Activated T-helper 17 cell treated with anti-CD3 and anti-CD28 coated beads, Interleukin-2, amount 50 U/mL, for 72 hours (primary cell): ENCODE measurements at regions not wholly inside any gene's neighbourhood (a gene's known extent, or its start where the extent isn't known, plus 50 kb on each side); places are given as distances from the start of the nearest gene placed in this dataset.

Experiments used
- ATAC-seq: fragments of 150-1000 bp; cut with Tn5 transposase; replicated peaks from 2 replicates; pipeline ENCODE4 v1.10.0; 2021; ENCODE audit warnings: mild to moderate bottlenecking, moderate library complexity
- H3K27ac Mint-ChIP-seq: one replicate; pipeline ENCODE4 v1.8.0; 2022; ENCODE audit warnings: mixed read lengths
- H3K27me3 Mint-ChIP-seq: one replicate; pipeline ENCODE4 v1.8.0; 2022; ENCODE audit warnings: mixed read lengths
- H3K36me3 Mint-ChIP-seq: one replicate; pipeline ENCODE4 v1.8.0; 2022; ENCODE audit warnings: low read depth, mild to moderate bottlenecking, mixed read lengths
- H3K4me1 Mint-ChIP-seq: one replicate; pipeline ENCODE4 v1.8.0; 2022; ENCODE audit warnings: mixed read lengths
- H3K4me3 Mint-ChIP-seq: one replicate; pipeline ENCODE4 v1.8.0; 2022; ENCODE audit warnings: mild to moderate bottlenecking, mixed read lengths
- H3K9me3 Mint-ChIP-seq: one replicate; pipeline ENCODE4 v1.8.0; 2022; ENCODE audit warnings: mixed read lengths

DNA sequence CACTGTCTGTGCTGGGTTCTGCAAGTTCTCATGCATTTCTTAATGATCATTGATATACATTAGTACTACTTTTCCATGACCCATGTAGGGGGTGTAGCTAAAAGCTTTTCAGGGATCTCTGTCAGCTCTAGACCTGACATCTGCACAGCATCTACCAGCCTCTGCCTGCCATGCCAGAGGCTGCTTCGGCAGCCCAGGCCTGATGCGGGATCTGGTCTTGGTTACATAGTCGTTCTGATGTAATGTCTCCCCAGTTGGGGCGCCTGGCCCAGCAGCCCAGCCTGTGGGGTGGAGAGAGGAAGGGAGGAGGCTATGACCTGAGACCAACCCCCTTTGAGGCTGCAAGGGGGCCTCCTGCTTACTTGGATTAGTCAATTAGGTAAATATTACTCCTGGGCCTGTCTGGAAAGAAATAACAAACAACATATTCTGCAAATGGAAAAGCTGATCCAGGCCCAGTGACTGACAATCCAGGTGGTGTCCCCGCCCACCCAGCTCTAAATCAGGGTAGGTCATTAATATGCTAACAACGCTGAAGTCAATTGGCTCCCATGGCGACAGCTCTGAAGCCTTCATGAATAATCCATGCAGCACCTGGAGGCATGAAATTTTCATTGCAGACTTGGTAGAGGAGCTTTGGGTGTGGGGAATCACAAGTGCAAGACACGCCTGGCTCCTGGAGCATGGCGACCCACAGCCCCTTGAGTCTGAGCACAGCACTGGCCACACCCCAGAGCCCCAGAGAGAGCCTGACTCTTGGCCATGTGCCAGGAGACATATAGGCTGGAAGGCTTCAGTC is 575.3 kb downstream of the CMPK2 start:
- no peak for ATAC-seq
- no peak overlapping the region for H3K27ac Mint-ChIP-seq
- H3K9me3 Mint-ChIP-seq: peaks cover 17% of the 10 kb centered on the region
- no peaks in the 10 kb centered on the region for H3K27me3 Mint-ChIP-seq
- H3K36me3 Mint-ChIP-seq: no peaks in the 10 kb centered on the region
- H3K4me1 Mint-ChIP-seq: no peaks in the 10 kb centered on the region
- H3K4me3 Mint-ChIP-seq: no peak overlapping the region

DNA sequence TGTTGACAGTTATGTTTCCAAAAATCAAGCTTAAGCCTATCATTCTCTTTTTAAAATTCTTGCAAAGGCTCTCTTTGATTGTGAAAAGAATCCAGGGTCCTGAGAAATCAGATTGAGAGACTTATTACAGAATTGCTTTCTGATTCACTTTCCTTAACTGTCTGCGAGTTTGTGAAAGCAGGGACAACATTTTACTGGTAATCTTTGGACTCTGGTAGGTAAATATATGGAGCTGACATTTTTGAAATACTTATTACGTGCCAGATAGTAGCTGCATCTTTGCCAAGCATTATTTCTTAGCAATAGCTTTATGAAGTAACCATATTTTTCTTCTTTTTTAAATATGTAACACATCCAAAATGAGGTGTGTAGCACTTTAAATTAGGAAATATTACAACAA is 570.9 kb downstream of the CMPK2 start:
- Mint-ChIP-seq H3K36me3 (no peaks in the 10 kb centered on the region), H3K4me1 (no peaks in the 10 kb centered on the region)

DNA sequence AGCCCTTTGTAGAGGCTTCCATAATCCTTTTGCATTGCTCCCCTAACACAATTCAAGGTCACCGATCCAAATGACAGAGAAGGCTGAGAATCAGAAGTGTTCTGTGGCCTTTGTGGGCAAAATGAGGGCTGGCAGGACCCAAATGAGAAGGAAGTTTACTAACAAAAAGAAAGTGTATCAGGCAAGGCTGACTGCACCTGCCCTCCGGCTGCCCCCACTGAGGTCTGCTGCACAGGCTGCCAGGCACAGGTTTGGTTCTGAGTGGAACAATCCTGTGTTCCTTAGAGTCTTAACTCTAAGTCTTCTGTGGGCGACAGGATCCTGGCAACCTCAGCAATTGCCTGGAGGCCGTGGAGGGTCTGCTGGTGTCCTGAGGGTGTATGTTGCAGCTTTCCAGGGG is 568.5 kb downstream of the CMPK2 start:
- no peaks in the 10 kb centered on the region for H3K27me3 Mint-ChIP-seq
- no peak overlapping the region for H3K4me3 Mint-ChIP-seq
- H3K27ac Mint-ChIP-seq: no peak overlapping the region
- H3K9me3 Mint-ChIP-seq: peaks cover 6% of the 10 kb centered on the region
- ATAC-seq: no peak
- no peaks in the 10 kb centered on the region for H3K4me1 Mint-ChIP-seq
- H3K36me3 Mint-ChIP-seq: no peaks in the 10 kb centered on the region

More for the DNA sequence above, 570.9 kb downstream of the CMPK2 start:
- Mint-ChIP-seq H3K27me3 (no peaks in the 10 kb centered on the region), H3K4me3 (no peak overlapping the region), H3K9me3 (peaks cover 14% of the 10 kb centered on the region), H3K27ac (no peak overlapping the region)
- ATAC-seq: no peak

GRCh38 chr2:6301426-6301825 is 564.3 kb downstream of the CMPK2 start:
- no peak overlapping the region for H3K4me3 Mint-ChIP-seq
- ATAC-seq: no peak
- no peak overlapping the region for H3K27ac Mint-ChIP-seq
- no peaks in the 10 kb centered on the region for H3K27me3 Mint-ChIP-seq
- H3K4me1 Mint-ChIP-seq: no peaks in the 10 kb centered on the region
- no peaks in the 10 kb centered on the region for H3K9me3 Mint-ChIP-seq
- H3K36me3 Mint-ChIP-seq: no peaks in the 10 kb centered on the region

DNA sequence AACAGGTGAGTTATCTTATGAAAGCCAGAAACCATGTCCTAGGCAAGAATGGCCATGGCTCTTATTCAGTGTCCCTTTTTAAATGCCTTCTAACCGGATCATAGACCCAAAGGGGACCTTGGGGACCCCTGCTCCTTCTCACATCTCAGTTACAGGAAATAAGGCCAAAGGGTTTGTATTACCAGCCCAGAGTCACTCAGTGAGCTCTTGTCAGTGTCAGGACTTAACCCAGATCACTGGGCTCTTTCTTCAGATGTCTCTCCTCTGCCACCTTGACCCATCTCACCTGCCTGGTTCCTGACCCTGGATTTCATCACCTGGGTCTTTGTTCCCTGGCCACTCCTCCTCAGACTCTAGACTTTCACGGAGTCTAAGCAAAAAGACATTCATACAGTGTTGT is 556.7 kb downstream of the CMPK2 start:
- H3K27me3 Mint-ChIP-seq: no peaks in the 10 kb centered on the region
- no peak overlapping the region for H3K27ac Mint-ChIP-seq
- peaks cover 4% of the 10 kb centered on the region for H3K9me3 Mint-ChIP-seq
- H3K4me1 Mint-ChIP-seq: no peaks in the 10 kb centered on the region
- no peaks in the 10 kb centered on the region for H3K36me3 Mint-ChIP-seq
- no peak for ATAC-seq
- no peak overlapping the region for H3K4me3 Mint-ChIP-seq

DNA sequence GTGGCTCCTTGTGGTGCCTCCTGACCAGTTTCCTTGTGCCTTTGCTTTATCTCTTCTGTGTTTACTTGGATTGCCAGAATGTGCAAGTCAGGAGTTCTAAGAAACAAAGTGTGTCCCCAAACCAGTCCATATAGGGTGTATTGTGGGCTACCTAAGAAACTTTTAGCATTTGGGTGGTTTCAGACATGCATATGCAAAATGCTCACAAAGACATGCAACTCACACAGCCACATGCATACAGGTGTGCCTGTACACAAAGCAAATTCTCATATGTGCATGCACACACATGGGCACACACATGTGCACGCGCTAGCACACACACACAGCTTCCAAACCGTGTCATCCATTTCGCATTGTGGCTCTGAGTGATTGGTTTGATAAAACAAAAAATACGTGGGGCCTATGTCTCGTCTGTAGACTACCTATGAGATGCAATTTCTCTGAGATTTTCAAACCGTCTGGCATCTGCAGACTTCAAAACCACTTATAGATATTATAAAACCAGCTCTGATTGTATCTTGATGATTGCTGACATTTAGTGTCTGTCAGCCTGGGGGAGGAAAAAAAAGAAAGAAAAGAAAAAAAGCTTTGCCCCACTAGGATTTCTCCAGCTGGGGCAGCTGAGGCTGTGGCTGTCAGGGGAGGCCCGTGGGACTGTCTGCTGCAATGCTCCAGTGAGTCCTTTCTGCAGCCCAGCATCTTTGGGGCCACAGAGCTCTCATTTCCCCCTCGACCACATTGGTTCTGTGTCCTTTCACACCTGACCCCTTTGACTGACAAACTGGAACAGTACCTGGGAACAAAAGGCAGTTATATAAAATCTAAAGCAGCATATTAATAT is 556.1 kb downstream of the CMPK2 start:
- Mint-ChIP-seq H3K4me3 (no peak overlapping the region), H3K27ac (no peak overlapping the region), H3K9me3 (peaks cover 4% of the 10 kb centered on the region), H3K27me3 (no peaks in the 10 kb centered on the region), H3K36me3 (no peaks in the 10 kb centered on the region), H3K4me1 (no peaks in the 10 kb centered on the region)
- ATAC-seq: no peak

- Mint-ChIP-seq H3K27ac (no peak overlapping the region), H3K27me3 (no peaks in the 10 kb centered on the region), H3K4me1 (no peaks in the 10 kb centered on the region), H3K36me3 (no peaks in the 10 kb centered on the region), H3K4me3 (no peak overlapping the region), H3K9me3 (peaks cover 4% of the 10 kb centered on the region)
- no peak for ATAC-seq
Measured at GRCh38 chr2:6310256-6311215, 555.2 kb downstream of the CMPK2 start.

DNA sequence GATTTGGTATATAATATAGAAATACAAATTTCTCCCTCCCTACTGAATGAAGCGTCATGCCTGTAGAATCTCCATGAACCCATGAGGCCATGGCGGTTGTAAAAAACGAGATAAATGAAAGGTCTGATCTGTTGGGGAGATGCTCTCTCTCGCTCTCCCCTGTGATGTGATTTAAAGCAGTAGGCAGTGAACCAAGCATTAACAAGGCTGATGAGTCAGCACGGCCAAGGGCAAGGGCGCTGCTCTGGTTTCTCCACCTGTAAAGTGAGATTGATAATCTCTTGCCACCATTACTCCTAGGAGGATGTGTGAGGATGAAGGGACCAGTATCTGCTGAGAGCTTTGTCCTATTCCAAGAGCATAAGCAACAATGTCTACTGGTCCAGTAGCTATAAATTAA is 553.3 kb downstream of the CMPK2 start:
- no peak overlapping the region for H3K4me3 Mint-ChIP-seq
- no peaks in the 10 kb centered on the region for H3K36me3 Mint-ChIP-seq
- no peaks in the 10 kb centered on the region for H3K27me3 Mint-ChIP-seq
- H3K4me1 Mint-ChIP-seq: no peaks in the 10 kb centered on the region
- no peak for ATAC-seq
- H3K27ac Mint-ChIP-seq: no peak overlapping the region
- peaks cover 4% of the 10 kb centered on the region for H3K9me3 Mint-ChIP-seq

GRCh38 chr2:6314218-6314960 is 551.3 kb downstream of the CMPK2 start:
- Mint-ChIP-seq H3K36me3 (no peaks in the 10 kb centered on the region), H3K4me1 (no peaks in the 10 kb centered on the region), H3K27ac (no peak overlapping the region), H3K4me3 (no peak overlapping the region), H3K27me3 (no peaks in the 10 kb centered on the region), H3K9me3 (peaks cover 4% of the 10 kb centered on the region)
- no peak for ATAC-seq

GRCh38 chr2:6325616-6326015 is 540.1 kb downstream of the CMPK2 start:
- no peak for ATAC-seq
- H3K9me3 Mint-ChIP-seq: peaks cover 14% of the 10 kb centered on the region
- H3K4me3 Mint-ChIP-seq: no peak overlapping the region
- no peaks in the 10 kb centered on the region for H3K36me3 Mint-ChIP-seq
- no peaks in the 10 kb centered on the region for H3K4me1 Mint-ChIP-seq
- no peaks in the 10 kb centered on the region for H3K27me3 Mint-ChIP-seq
- H3K27ac Mint-ChIP-seq: no peak overlapping the region

- H3K36me3 Mint-ChIP-seq: no peaks in the 10 kb centered on the region
- ATAC-seq: no peak
- H3K4me1 Mint-ChIP-seq: no peaks in the 10 kb centered on the region
- H3K27me3 Mint-ChIP-seq: no peaks in the 10 kb centered on the region
- no peak overlapping the region for H3K4me3 Mint-ChIP-seq
- no peak overlapping the region for H3K27ac Mint-ChIP-seq
- peaks cover 14% of the 10 kb centered on the region for H3K9me3 Mint-ChIP-seq
Measured at GRCh38 chr2:6326958-6327357, 538.7 kb downstream of the CMPK2 start.

DNA sequence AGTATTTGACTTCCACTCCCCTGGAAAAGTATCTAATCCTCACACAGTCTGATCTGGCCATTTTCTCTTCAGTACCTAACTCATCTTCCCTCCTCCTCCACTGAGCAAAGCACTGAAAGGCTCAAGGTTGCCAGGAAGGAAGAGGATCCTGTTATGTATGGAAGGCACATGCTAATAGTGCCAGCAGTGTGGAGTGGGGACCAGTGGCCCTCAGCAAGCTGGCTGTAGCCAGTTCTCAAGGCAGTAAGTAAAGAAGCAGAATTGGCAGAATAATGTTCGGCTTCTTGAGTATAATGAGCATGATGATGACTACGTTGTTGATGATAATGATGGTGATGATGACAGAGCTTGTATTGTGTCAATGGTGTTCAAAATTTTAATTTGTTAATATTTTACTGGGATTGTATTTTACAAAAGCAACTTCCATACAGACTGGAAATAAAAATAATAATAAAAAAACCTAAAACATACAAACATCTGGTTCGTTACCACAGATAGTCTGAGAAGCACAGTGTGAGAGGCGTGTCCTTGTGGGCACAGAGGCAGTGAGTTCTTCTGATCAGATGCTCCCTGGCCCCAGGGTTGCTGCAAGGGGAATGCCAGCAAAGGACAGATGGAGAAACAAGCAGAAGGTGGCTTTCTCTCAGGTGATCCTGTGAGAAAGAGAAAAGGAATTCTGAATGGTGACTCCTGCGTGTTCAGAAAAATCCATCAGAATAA is 528.8 kb downstream of the CMPK2 start:
- peaks cover 3% of the 10 kb centered on the region for H3K9me3 Mint-ChIP-seq
- ATAC-seq: no peak
- H3K27ac Mint-ChIP-seq: no peak overlapping the region
- no peaks in the 10 kb centered on the region for H3K4me1 Mint-ChIP-seq
- H3K36me3 Mint-ChIP-seq: no peaks in the 10 kb centered on the region
- H3K4me3 Mint-ChIP-seq: no peak overlapping the region
- peaks cover 3% of the 10 kb centered on the region for H3K27me3 Mint-ChIP-seq

GRCh38 chr2:6337472-6337820 is 528.3 kb downstream of the CMPK2 start:
- Mint-ChIP-seq H3K36me3 (no peaks in the 10 kb centered on the region), H3K4me3 (no peak overlapping the region), H3K4me1 (no peaks in the 10 kb centered on the region), H3K9me3 (peaks cover 3% of the 10 kb centered on the region), H3K27ac (no peak overlapping the region), H3K27me3 (peaks cover 3% of the 10 kb centered on the region)
- no peak for ATAC-seq
